Left lung (tissue), 4 donors: ENCODE measurements at regions not wholly inside any gene's neighbourhood (a gene's known extent, or its start where the extent isn't known, plus 50 kb on each side); places are given as distances from the start of the nearest gene placed in this dataset.

Experiments used
- ATAC-seq: fragments of 200-7000 bp; cut with Tn5 transposase; one replicate; pipeline ENCODE4 v1.9.1; 2020; ENCODE audit warnings: moderate library complexity
- DNase-seq, 4 donors: peaks; one replicate each; pipeline ENCODE4 v3.0.0-alpha.2; 2013 to 2020
- H3K27ac ChIP-seq, 2 donors: fragments of 200-600 bp; sonication (generic) in 1 of 2; one replicate each; pipeline versions ENCODE4 v1.5.0 to v1.8.0; 2020 to 2021
- H3K27me3 ChIP-seq, 2 donors: fragments of 200-600 bp; sonication (generic) in 1 of 2; one replicate each; pipeline versions ENCODE4 v1.5.0 to v1.8.0; 2020 to 2021
- H3K36me3 ChIP-seq, 2 donors: fragments of 200-600 bp; sonication (generic) in 1 of 2; one replicate each; pipeline versions ENCODE4 v1.5.0 to v1.8.0; 2020 to 2021
- H3K4me1 ChIP-seq, 2 donors: fragments of 200-600 bp; one replicate each; pipeline ENCODE4 v1.8.0; 2021
- H3K4me3 ChIP-seq, 2 donors: fragments of 200-600 bp; sonication (generic) in 1 of 2; one replicate each; pipeline versions ENCODE4 v1.5.0 to v1.8.0; 2020 to 2021; ENCODE audit warnings: mild to moderate bottlenecking in 1 of 2
- H3K9me3 ChIP-seq, 2 donors: fragments of 200-600 bp; sonication (generic) in 1 of 2; one replicate each; pipeline versions ENCODE4 v1.5.0 to v1.8.0; 2020 to 2021
- intact Hi-C, 2 donors: fragments of 100-400 bp; cut with DNase I; formaldehyde crosslinking; loops; one replicate each; pipeline versions ENCODE4 v1.11.2 to v1.14.2; 2022
- TF ChIP-seq, protein P1 (sequence below), 2 donors: fragments of 200-600 bp; sonication (generic) in 1 of 2; IDR thresholded peaks; one replicate each; pipeline versions ENCODE4 v1.5.0 to v1.8.0; 2021; ENCODE audit warnings: antibody characterized with exemption in 2 of 2
- donor health status: DM: no; HTN: yes; CAD: no.
- donor health status: DM: no; HTN: no; CAD: no.

- H3K36me3 ChIP-seq, result no peaks in the 10 kb centered on the region
- TF ChIP-seq, protein P1, sequence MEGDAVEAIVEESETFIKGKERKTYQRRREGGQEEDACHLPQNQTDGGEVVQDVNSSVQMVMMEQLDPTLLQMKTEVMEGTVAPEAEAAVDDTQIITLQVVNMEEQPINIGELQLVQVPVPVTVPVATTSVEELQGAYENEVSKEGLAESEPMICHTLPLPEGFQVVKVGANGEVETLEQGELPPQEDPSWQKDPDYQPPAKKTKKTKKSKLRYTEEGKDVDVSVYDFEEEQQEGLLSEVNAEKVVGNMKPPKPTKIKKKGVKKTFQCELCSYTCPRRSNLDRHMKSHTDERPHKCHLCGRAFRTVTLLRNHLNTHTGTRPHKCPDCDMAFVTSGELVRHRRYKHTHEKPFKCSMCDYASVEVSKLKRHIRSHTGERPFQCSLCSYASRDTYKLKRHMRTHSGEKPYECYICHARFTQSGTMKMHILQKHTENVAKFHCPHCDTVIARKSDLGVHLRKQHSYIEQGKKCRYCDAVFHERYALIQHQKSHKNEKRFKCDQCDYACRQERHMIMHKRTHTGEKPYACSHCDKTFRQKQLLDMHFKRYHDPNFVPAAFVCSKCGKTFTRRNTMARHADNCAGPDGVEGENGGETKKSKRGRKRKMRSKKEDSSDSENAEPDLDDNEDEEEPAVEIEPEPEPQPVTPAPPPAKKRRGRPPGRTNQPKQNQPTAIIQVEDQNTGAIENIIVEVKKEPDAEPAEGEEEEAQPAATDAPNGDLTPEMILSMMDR (IDR thresholded peaks at IDR 0.05), result no peak
- H3K4me3 ChIP-seq, result no peak overlapping the region
- H3K27me3 ChIP-seq, result no peaks in the 10 kb centered on the region
- peaks cover 0 to 12% of the 10 kb centered on the region in 2 donors for H3K9me3 ChIP-seq
- ATAC-seq (no peak), DNase-seq (no peak)
- no peak overlapping the region for H3K27ac ChIP-seq
- no peaks in the 10 kb centered on the region for H3K4me1 ChIP-seq
- intact Hi-C loops, result no loop called here
These were observed 519.5 kb upstream of the DAB1 start for GRCh38 chr1:57943365-57943764.

DNA sequence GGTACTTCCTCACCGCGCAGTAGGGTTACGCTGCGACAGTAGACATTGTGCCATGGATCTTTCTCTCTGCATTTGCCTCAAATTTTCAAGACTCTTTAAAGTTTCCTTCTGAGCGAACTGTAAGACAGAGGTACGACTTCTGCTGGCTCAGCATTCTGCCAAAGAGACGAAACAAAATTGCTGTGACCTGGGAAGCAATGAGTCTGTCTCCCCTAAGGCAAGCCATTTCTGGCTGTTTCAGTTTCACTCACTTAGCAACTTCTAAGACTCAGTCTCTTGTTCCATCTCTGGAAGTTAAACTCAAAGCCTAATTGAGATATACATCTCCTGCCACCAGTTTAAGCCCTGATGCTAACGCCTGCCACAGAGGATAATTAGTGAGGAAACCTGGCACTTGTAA, 510.9 kb upstream of the DAB1 start:
- Histone ChIP-seq H3K27ac (no peak overlapping the region), H3K27me3 (no peaks in the 10 kb centered on the region), H3K4me3 (no peak overlapping the region), H3K4me1 (no peaks in the 10 kb centered on the region), H3K9me3 (peaks cover 0 to 8% of the 10 kb centered on the region in 2 donors), H3K36me3 (no peaks in the 10 kb centered on the region)
- TF ChIP-seq, protein P1 (IDR thresholded peaks at IDR 0.05), result no peak
- intact Hi-C loops, result no loop called here
- DNase-seq (no peak), ATAC-seq (no peak)

DNA sequence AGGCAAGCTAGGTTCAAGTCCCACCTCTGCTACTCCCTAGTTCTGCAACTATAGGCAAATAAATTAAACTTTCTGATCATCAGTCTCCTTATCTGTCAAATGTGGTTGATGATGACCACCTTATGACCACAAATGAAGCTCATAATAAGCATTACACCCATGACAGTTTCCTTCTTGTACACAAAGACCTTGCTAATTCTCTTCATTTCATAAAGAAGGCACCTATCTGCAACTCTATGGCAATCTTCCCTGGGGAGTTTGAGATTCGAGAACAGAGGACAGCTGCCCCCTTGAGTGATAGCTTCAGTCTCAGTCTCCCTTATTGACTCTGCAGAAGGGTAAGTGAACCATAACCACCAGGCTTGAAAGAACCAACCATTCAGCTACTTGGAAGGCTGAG, 503.1 kb upstream of the DAB1 start:
- DNase-seq (no peak), ATAC-seq (no peak)
- H3K4me3 ChIP-seq, result no peak overlapping the region
- no peaks in the 10 kb centered on the region for H3K9me3 ChIP-seq
- TF ChIP-seq, protein P1 (IDR thresholded peaks at IDR 0.05), result no peak
- no peaks in the 10 kb centered on the region for H3K4me1 ChIP-seq
- no peaks in the 10 kb centered on the region for H3K36me3 ChIP-seq
- intact Hi-C loops, result no loop called here
- no peaks in the 10 kb centered on the region for H3K27me3 ChIP-seq
- no peak overlapping the region for H3K27ac ChIP-seq

- Histone ChIP-seq H3K4me1 (no peaks in the 10 kb centered on the region), H3K27ac (no peak overlapping the region), H3K4me3 (no peak overlapping the region), H3K9me3 (no peaks in the 10 kb centered on the region), H3K36me3 (no peaks in the 10 kb centered on the region), H3K27me3 (no peaks in the 10 kb centered on the region)
- DNase-seq (no peak), ATAC-seq (no peak)
- intact Hi-C loops, result no loop called here
- TF ChIP-seq, protein P1 (IDR thresholded peaks at IDR 0.05), result no peak
These were observed 502.2 kb upstream of the DAB1 start for GRCh38 chr1:57926025-57926552.

- Histone ChIP-seq H3K36me3 (no peaks in the 10 kb centered on the region), H3K9me3 (no peaks in the 10 kb centered on the region), H3K27ac (no peak overlapping the region), H3K27me3 (no peaks in the 10 kb centered on the region), H3K4me3 (no peak overlapping the region), H3K4me1 (no peaks in the 10 kb centered on the region)
- ATAC-seq (no peak), DNase-seq (no peak)
- intact Hi-C loops, result no loop called here
- TF ChIP-seq, protein P1 (IDR thresholded peaks at IDR 0.05), result no peak
These were observed 501.4 kb upstream of the DAB1 start for GRCh38 chr1:57925226-57925625.
